T-helper 17 cell (primary cell): ENCODE measurements at regions not wholly inside any gene's neighbourhood (a gene's known extent, or its start where the extent isn't known, plus 50 kb on each side); places are given as distances from the start of the nearest gene placed in this dataset.
A peak's percentile ranks its signal among the peaks of the same experiment; 100 is the strongest.
"Not testable (repeated sequence)": the region's sequence is repeated elsewhere in the genome, so short reads cannot be mapped to it uniquely, and the experiment has no call there.

Experiments used
- ATAC-seq: fragments of 150-1000 bp; cut with Tn5 transposase; 2 replicates; pipeline ENCODE4 v1.10.0; 2021; ENCODE audit warnings: mild to moderate bottlenecking, moderate library complexity
- DNase-seq, 3 donors: peaks; one replicate each; pipeline versions ENCODE4 v3.0.0 to v3.0.0-alpha.2; 2020 to 2021
- H3K9me3 ChIP-seq: one replicate; pipeline ENCODE4 v1.7.0; 2013; ENCODE audit warnings: low read length, mild to moderate bottlenecking; ENCODE audit not compliant: control insufficient read depth, poor library complexity, severe bottlenecking
- H3K27ac Mint-ChIP-seq: one replicate; pipeline ENCODE4 v1.8.0; 2022; ENCODE audit warnings: mild to moderate bottlenecking, moderate library complexity, mixed read lengths
- H3K27me3 Mint-ChIP-seq: one replicate; pipeline ENCODE4 v1.8.0; 2022; ENCODE audit warnings: mixed read lengths
- H3K36me3 Mint-ChIP-seq: one replicate; pipeline ENCODE4 v1.8.0; 2022; ENCODE audit warnings: low read depth, mixed read lengths
- H3K4me1 Mint-ChIP-seq: one replicate; pipeline ENCODE4 v1.8.0; 2022; ENCODE audit warnings: mild to moderate bottlenecking, mixed read lengths
- H3K4me3 Mint-ChIP-seq: one replicate; pipeline ENCODE4 v1.8.0; 2022; ENCODE audit warnings: mild to moderate bottlenecking, moderate library complexity, mixed read lengths

DNA sequence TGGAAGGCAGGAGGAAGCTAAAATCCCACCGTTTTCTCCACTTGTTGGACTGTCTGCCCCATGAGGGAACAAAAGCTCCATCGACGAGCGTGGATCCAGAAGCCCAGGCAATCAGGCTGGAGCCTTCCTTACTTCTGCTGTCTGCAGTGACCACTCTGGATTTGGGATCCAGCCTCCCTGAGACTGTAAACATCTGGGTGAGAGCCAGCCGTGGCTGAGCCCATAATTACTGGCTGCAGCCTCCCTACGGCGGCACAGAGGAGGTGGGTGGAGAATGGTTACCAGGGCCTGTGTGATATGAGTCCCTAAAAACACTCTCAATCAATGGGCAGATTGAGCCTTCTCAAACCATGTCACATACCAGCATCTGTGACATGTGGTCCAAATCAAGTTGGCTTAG is 158.2 kb downstream of the FOXL1 start:
- DNase-seq, result no peak
- Mint-ChIP-seq H3K27me3 (peaks cover 73% of the 10 kb centered on the region), H3K4me3 (no peak overlapping the region), H3K36me3 (peaks cover 4% of the 10 kb centered on the region), H3K27ac (no peak overlapping the region), H3K4me1 (peaks cover 10% of the 10 kb centered on the region)
- no peaks in the 10 kb centered on the region for H3K9me3 ChIP-seq
- no peak for ATAC-seq

- Mint-ChIP-seq H3K27me3 (peaks cover 74% of the 10 kb centered on the region), H3K27ac (no peak overlapping the region), H3K36me3 (peaks cover 8% of the 10 kb centered on the region), H3K4me1 (peaks cover 15% of the 10 kb centered on the region), H3K4me3 (no peak overlapping the region)
- DNase-seq, result no peak
- no peaks in the 10 kb centered on the region for H3K9me3 ChIP-seq
- ATAC-seq, result no peak
Observed at GRCh38 chr16:86737083-86737482, 158.7 kb downstream of the FOXL1 start.

DNA sequence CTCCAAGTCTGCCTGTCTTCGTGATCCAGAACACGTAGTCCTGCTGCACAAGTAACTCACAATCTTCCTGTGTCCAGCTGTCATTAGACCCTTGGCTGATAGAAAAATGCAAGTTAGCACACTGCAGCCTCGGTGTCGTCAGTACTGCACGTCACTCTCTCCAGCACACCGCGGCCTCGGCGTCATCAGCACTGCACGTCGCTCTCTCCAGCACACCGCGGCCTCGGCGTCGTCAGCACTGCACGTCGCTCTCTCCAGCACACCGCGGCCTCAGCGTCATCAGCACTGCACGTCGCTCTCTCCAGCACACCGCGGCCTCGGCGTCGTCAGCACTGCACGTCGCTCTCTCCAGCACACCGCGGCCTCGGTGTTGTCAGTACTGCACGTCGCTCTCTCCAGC is 160.0 kb downstream of the FOXL1 start:
- H3K9me3 ChIP-seq, H3K36me3 Mint-ChIP-seq, H3K27ac Mint-ChIP-seq, ATAC-seq, DNase-seq: not testable (repeated sequence)
- Mint-ChIP-seq H3K27me3 (peaks cover 70% of the 10 kb centered on the region), H3K4me3 (peak overlapping the region; percentile 3), H3K4me1 (peaks cover 15% of the 10 kb centered on the region)

DNA sequence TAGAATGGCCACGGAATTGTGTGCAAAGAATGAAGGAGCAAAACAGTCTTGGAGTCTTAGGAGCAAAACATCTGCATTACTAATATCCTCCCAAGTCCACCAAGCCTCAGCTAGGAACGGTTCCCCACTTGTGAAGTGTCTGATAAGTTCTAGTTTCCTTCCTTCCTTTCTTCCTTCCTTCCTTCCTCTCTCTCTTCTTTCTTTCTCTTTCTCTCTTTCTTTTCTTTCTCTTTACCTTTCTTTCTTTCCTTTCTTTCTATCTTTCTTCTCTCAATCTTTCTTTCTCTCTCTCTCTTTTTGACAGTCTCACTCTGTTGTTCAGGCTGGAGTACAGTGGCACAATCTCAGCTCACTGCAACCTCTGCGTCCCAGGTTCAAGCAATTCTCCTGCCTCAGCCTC is 160.8 kb downstream of the FOXL1 start:
- DNase-seq, result no peak
- peaks cover 8% of the 10 kb centered on the region for H3K36me3 Mint-ChIP-seq
- H3K27me3 Mint-ChIP-seq, result peaks cover 70% of the 10 kb centered on the region
- peaks cover 15% of the 10 kb centered on the region for H3K4me1 Mint-ChIP-seq
- H3K4me3 Mint-ChIP-seq, result no peak overlapping the region
- H3K27ac Mint-ChIP-seq, result no peak overlapping the region
- ATAC-seq, result no peak
- H3K9me3 ChIP-seq, result no peaks in the 10 kb centered on the region

DNA sequence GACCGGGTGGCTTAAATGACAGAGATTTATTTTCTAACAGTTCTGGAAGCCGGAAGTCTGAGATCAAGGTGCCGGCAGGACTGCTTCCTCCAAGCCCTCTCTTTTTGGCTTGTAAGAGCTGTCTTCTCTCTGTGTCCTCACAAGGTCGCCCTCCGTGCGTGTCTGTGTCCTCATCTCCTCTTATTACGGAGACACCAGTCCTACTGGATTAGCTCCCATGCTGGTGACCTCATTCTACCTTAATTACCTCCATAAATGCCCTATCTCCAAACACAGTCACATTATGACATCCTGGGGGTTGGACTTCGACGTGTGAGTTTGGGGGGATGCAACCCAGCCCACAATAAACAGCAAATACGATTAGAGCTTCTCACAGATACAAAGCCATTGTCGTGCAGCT is 161.5 kb downstream of the FOXL1 start:
- no peak for ATAC-seq
- no peaks in the 10 kb centered on the region for H3K9me3 ChIP-seq
- Mint-ChIP-seq H3K36me3 (peaks cover 8% of the 10 kb centered on the region), H3K27me3 (peaks cover 70% of the 10 kb centered on the region), H3K4me1 (peaks cover 15% of the 10 kb centered on the region), H3K27ac (no peak overlapping the region), H3K4me3 (peak overlapping the region; percentile 42)
- DNase-seq, result no peak

- DNase-seq (no peak), ATAC-seq (no peak)
- peaks cover 15% of the 10 kb centered on the region for H3K4me1 Mint-ChIP-seq
- peaks cover 8% of the 10 kb centered on the region for H3K36me3 Mint-ChIP-seq
- H3K4me3 Mint-ChIP-seq, result peak overlapping the region; percentile 42
- H3K9me3 ChIP-seq, result no peaks in the 10 kb centered on the region
- peaks cover 72% of the 10 kb centered on the region for H3K27me3 Mint-ChIP-seq
- no peak overlapping the region for H3K27ac Mint-ChIP-seq
Observed at GRCh38 chr16:86740298-86740697, 161.9 kb downstream of the FOXL1 start.

GRCh38 chr16:86740906-86741799 is 162.8 kb downstream of the FOXL1 start:
- Mint-ChIP-seq H3K4me1 (peaks cover 15% of the 10 kb centered on the region), H3K27ac (no peak overlapping the region), H3K36me3 (peaks cover 8% of the 10 kb centered on the region), H3K27me3 (peaks cover 80% of the 10 kb centered on the region), H3K4me3 (peak overlapping the region; percentile 64)
- ATAC-seq, result no peak
- no peak for DNase-seq
- no peaks in the 10 kb centered on the region for H3K9me3 ChIP-seq

- Mint-ChIP-seq H3K4me3 (no peak overlapping the region), H3K4me1 (no peaks in the 10 kb centered on the region), H3K36me3 (peaks cover 2% of the 10 kb centered on the region), H3K27ac (no peak overlapping the region), H3K27me3 (peaks cover 63% of the 10 kb centered on the region)
- no peaks in the 10 kb centered on the region for H3K9me3 ChIP-seq
- ATAC-seq (no peak), DNase-seq (no peak)
Observed at GRCh38 chr16:86747761-86748160, 169.4 kb downstream of the FOXL1 start.

DNA sequence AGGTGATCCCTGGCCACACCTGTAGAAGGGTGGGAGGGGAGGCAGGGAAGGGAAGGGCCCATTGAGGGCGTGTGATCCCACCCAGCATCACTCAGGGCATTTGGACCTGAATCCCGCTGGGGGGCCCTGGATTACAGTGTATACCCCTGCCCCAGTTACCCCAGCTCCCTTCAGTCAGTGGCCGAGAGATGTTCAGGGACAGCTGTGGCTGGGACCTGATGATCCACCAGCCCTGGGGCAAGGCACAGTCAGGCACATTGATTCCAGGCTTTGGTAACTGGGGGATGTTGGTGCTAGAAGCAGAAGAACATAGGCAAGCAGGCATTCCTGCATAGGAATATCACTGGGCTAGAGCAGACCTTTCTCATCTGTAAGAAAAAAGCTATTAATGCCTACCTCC is 170.3 kb downstream of the FOXL1 start:
- Mint-ChIP-seq H3K27me3 (peaks cover 59% of the 10 kb centered on the region), H3K36me3 (peaks cover under 1% of the 10 kb centered on the region), H3K27ac (no peak overlapping the region), H3K4me1 (no peaks in the 10 kb centered on the region), H3K4me3 (no peak overlapping the region)
- no peak for ATAC-seq
- no peaks in the 10 kb centered on the region for H3K9me3 ChIP-seq
- no peak for DNase-seq

DNA sequence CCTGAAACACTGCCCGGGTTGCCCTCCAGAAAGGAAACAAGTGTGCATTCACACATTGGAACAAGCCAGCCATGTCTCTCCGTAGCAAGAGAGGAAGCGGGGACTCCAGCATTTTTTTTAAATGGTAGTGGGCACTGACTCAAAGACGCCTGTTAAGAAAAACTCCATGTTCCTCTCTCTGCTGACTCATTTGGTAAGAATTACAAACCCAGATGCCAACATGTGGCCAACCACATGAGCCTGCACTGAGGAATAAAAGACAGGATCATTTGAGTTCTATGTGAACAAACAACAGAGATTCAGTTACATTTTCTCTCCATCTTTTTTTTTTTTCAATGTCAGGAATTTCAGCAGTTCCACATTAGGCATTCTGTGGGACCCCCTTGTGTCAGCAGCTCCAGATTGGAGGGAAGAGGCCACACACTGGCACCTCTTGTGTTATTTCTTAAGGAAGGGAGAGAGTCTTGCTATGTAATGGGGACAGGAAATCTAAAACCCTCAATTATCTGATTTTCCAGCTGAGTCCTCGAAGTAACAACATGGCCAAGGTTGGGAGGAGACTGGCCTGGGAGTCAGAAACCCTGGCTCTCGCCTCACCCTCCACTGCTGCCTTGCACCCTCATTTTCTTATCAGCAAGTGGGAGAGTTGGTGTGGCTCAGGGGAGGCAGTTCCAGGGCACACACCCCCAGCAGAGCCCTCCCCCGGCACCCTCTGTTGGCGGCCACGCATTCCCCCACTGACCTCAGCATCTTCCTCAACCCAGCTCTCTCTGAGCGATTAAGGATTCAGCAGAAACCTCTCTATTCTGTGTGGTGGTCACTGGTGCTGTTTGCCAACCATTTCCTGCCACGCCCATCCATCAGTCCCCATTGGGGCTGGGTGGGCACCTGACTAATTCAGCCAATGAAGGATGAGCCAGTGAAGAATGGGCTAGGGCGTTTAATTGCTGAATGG is 173.0 kb downstream of the FOXL1 start:
- Mint-ChIP-seq H3K27ac (no peak overlapping the region), H3K27me3 (peaks cover 37% of the 10 kb centered on the region), H3K4me1 (no peaks in the 10 kb centered on the region), H3K36me3 (no peaks in the 10 kb centered on the region), H3K4me3 (no peak overlapping the region)
- ATAC-seq, result no peak
- no peaks in the 10 kb centered on the region for H3K9me3 ChIP-seq
- no peak for DNase-seq

GRCh38 chr16:86752582-86753175 is 174.3 kb downstream of the FOXL1 start:
- Mint-ChIP-seq H3K27me3 (peaks cover 36% of the 10 kb centered on the region), H3K36me3 (no peaks in the 10 kb centered on the region), H3K27ac (no peak overlapping the region), H3K4me1 (no peaks in the 10 kb centered on the region), H3K4me3 (no peak overlapping the region)
- DNase-seq (no peak), ATAC-seq (no peak)
- H3K9me3 ChIP-seq, result no peaks in the 10 kb centered on the region

GRCh38 chr16:86753399-86753798 is 175.1 kb downstream of the FOXL1 start:
- H3K27ac Mint-ChIP-seq, result no peak overlapping the region
- ATAC-seq (no peak), DNase-seq (no peak)
- H3K4me3 Mint-ChIP-seq, result no peak overlapping the region
- H3K27me3 Mint-ChIP-seq, result peaks cover 31% of the 10 kb centered on the region
- H3K4me1 Mint-ChIP-seq, result no peaks in the 10 kb centered on the region
- H3K36me3 Mint-ChIP-seq, result no peaks in the 10 kb centered on the region
- no peaks in the 10 kb centered on the region for H3K9me3 ChIP-seq

- H3K4me3 Mint-ChIP-seq, result no peak overlapping the region
- no peaks in the 10 kb centered on the region for H3K4me1 Mint-ChIP-seq
- H3K27ac Mint-ChIP-seq, result no peak overlapping the region
- ATAC-seq (no peak), DNase-seq (no peak)
- H3K27me3 Mint-ChIP-seq, result peaks cover 49% of the 10 kb centered on the region
- no peaks in the 10 kb centered on the region for H3K9me3 ChIP-seq
- no peaks in the 10 kb centered on the region for H3K36me3 Mint-ChIP-seq
Observed at GRCh38 chr16:86755571-86756006, 177.2 kb downstream of the FOXL1 start.
